GM12878 (cell line): ENCODE measurements at regions not wholly inside any gene's neighbourhood (a gene's known extent, or its start where the extent isn't known, plus 50 kb on each side); places are given as distances from the start of the nearest gene placed in this dataset.

ENCODE experiments used
- CREB1 ChIP-seq: IDR thresholded peaks from 2 replicates; pipeline ENCODE4 v1.6.1; 2012; ENCODE audit warnings: low read depth, mild to moderate bottlenecking, inconsistent platforms
- EZH2 ChIP-seq: IDR thresholded peaks from 2 replicates; pipeline ENCODE4 v1.6.1; 2012; ENCODE audit warnings: low read depth, mild to moderate bottlenecking, control low read depth, inconsistent platforms, low read length, borderline replicate concordance; ENCODE audit not compliant: control insufficient read depth
- FOS ChIP-seq: IDR thresholded peaks from 3 replicates; pipeline ENCODE4 v1.6.1; 2011; ENCODE audit warnings: borderline replicate concordance; ENCODE audit not compliant: insufficient read length; ENCODE audit errors: extremely low read depth
- JUND ChIP-seq: IDR thresholded peaks from 2 replicates; pipeline ENCODE4 v1.6.1; 2012; ENCODE audit warnings: low read depth, mild to moderate bottlenecking, low read length, improper control_type of control experiment, moderate library complexity
- MXI1 ChIP-seq: fragments of 150-350 bp; IDR thresholded peaks from 2 replicates; pipeline ENCODE4 v1.6.1; 2011; ENCODE audit warnings: low read depth, mild to moderate bottlenecking, inconsistent platforms, low read length, improper control_type of control experiment
- POLR2A ChIP-seq: IDR thresholded peaks from 2 replicates; pipeline ENCODE4 v1.6.1; 2011; ENCODE audit warnings: low read depth, mild to moderate bottlenecking, low read length
- POLR2AphosphoS5 ChIP-seq: IDR thresholded peaks from 2 replicates; pipeline ENCODE4 v1.6.1; 2011; ENCODE audit warnings: mild to moderate bottlenecking, low read length, inconsistent platforms
- SP1 ChIP-seq: IDR thresholded peaks from one replicate; pipeline ENCODE4 v1.6.1; 2011; ENCODE audit warnings: low read depth, low read length
- TCF3 ChIP-seq: IDR thresholded peaks from 2 replicates; pipeline ENCODE4 v1.6.1; 2012; ENCODE audit warnings: low read depth, mild to moderate bottlenecking, low read length, borderline replicate concordance; ENCODE audit not compliant: insufficient read depth
- USF1 ChIP-seq: IDR thresholded peaks from 2 replicates; pipeline ENCODE4 v1.6.1; 2011; ENCODE audit warnings: borderline replicate concordance, low read depth, mild to moderate bottlenecking, moderate library complexity, mixed read lengths, low read length; ENCODE audit not compliant: insufficient read depth; ENCODE audit errors: extremely low read length
- USF2 ChIP-seq: IDR thresholded peaks from 2 replicates; pipeline ENCODE4 v1.6.1; 2011; ENCODE audit warnings: low read depth, low read length, improper control_type of control experiment, borderline replicate concordance
- TF ChIP-seq, protein P1 (sequence below), 3 experiments: IDR thresholded peaks in 2 of 3; conservative IDR thresholded peaks in 1 of 3; 2 replicates each; pipeline ENCODE4 v1.5.1; 2011; ENCODE audit warnings: low read depth in 3 of 3, low read length in 3 of 3, mild to moderate bottlenecking in 3 of 3, control low read depth in 2 of 3, moderate library complexity in 2 of 3, inconsistent platforms in 1 of 3, mixed read lengths in 1 of 3; ENCODE audit not compliant: control insufficient read depth in 2 of 3, insufficient read depth in 1 of 3; ENCODE audit errors: extremely low read depth in 1 of 3
- TF ChIP-seq, protein P2 (sequence below): fragments of 450-650 bp; IDR thresholded peaks from 2 replicates; pipeline ENCODE4 v1.6.1; 2017; ENCODE audit warnings: antibody characterized with exemption, mild to moderate bottlenecking, moderate library complexity

DNA sequence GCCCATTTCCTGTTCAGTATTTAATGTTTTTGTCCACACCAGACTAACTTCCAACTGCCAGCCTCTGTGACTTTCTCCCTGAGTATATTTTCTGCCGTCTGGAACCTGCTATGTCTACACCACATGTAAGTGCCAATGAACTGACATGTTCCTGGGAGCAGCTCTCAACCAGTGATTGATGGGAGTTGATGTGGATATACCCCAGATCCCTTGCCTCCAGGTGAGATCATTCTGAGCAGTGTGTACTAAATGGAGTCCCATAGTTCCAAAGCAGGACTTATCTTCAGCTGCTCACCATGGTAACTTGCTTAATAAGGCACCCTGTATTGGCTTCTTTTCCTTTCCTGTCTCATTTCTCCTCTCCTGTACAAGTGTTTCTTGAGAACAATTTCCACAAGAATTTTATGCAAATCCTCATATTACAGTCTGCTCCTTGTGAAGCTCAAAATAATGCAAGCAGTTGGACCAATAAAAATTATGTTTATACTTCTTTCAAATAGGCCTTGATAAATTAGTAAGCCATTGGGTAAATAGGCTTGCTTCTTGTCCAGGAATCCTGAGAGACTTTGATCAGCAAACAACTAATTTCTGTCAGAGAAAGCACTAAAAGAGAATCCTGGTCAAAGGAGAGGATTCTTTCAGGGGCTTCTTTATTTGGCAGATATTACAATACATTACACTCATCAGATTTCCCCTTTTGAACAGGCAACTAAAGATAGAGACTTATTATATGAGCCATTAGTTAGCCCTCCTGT, 911.7 kb upstream of the NDST4 start:
- no peak for TF ChIP-seq USF2
- TF ChIP-seq, protein P1, sequence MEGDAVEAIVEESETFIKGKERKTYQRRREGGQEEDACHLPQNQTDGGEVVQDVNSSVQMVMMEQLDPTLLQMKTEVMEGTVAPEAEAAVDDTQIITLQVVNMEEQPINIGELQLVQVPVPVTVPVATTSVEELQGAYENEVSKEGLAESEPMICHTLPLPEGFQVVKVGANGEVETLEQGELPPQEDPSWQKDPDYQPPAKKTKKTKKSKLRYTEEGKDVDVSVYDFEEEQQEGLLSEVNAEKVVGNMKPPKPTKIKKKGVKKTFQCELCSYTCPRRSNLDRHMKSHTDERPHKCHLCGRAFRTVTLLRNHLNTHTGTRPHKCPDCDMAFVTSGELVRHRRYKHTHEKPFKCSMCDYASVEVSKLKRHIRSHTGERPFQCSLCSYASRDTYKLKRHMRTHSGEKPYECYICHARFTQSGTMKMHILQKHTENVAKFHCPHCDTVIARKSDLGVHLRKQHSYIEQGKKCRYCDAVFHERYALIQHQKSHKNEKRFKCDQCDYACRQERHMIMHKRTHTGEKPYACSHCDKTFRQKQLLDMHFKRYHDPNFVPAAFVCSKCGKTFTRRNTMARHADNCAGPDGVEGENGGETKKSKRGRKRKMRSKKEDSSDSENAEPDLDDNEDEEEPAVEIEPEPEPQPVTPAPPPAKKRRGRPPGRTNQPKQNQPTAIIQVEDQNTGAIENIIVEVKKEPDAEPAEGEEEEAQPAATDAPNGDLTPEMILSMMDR (IDR thresholded peaks at IDR 0.05 in 2 of 3, conservative IDR thresholded peaks at IDR 0.05 in 1 of 3; ENCODE audit: control insufficient read depth in 2 of 3, extremely low read depth in 1 of 3, insufficient read depth in 1 of 3, low read depth in 3 of 3, low read length in 3 of 3), result no peak
- no peak for TF ChIP-seq CREB1
- no peak for TF ChIP-seq EZH2
- no peak for TF ChIP-seq USF1
- TF ChIP-seq, protein P2, sequence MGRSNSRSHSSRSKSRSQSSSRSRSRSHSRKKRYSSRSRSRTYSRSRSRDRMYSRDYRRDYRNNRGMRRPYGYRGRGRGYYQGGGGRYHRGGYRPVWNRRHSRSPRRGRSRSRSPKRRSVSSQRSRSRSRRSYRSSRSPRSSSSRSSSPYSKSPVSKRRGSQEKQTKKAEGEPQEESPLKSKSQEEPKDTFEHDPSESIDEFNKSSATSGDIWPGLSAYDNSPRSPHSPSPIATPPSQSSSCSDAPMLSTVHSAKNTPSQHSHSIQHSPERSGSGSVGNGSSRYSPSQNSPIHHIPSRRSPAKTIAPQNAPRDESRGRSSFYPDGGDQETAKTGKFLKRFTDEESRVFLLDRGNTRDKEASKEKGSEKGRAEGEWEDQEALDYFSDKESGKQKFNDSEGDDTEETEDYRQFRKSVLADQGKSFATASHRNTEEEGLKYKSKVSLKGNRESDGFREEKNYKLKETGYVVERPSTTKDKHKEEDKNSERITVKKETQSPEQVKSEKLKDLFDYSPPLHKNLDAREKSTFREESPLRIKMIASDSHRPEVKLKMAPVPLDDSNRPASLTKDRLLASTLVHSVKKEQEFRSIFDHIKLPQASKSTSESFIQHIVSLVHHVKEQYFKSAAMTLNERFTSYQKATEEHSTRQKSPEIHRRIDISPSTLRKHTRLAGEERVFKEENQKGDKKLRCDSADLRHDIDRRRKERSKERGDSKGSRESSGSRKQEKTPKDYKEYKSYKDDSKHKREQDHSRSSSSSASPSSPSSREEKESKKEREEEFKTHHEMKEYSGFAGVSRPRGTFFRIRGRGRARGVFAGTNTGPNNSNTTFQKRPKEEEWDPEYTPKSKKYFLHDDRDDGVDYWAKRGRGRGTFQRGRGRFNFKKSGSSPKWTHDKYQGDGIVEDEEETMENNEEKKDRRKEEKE, result no peak
- no peak for TF ChIP-seq SP1
- TF ChIP-seq MXI1, result no peak
- TF ChIP-seq POLR2AphosphoS5, result no peak
- no peak for TF ChIP-seq FOS
- TF ChIP-seq TCF3, result no peak
- no peak for TF ChIP-seq JUND
- no peak for TF ChIP-seq POLR2A
